Esophagus squamous epithelium (tissue), 4 donors: ENCODE measurements at regions not wholly inside any gene's neighbourhood (a gene's known extent, or its start where the extent isn't known, plus 50 kb on each side); places are given as distances from the start of the nearest gene placed in this dataset.

Experiments used
- CTCF ChIP-seq, 6 experiments: fragments of 450-650 bp in 4 of 6; fragments of 200-600 bp in 2 of 6; sonication (generic) in 2 of 6; IDR thresholded peaks; one replicate each; pipeline ENCODE4 v1.5.1; 2016 to 2019; ENCODE audit warnings: antibody characterized with exemption in 6 of 6, mild to moderate bottlenecking in 4 of 6, moderate library complexity in 4 of 6
- POLR2A ChIP-seq, 4 donors: fragments of 450-650 bp; IDR thresholded peaks; one replicate each; pipeline ENCODE4 v1.6.1; 2017; ENCODE audit warnings: antibody characterized with exemption in 4 of 4, mild to moderate bottlenecking in 4 of 4, moderate library complexity in 3 of 4

GRCh38 chr12:92242907-92243306, 97.3 kb upstream of the BTG1 start:
- TF ChIP-seq CTCF (IDR thresholded peaks at IDR 0.05) = no peak
- TF ChIP-seq POLR2A (IDR thresholded peaks at IDR 0.05) = no peak
